Right hindlimb (tissue), 1 donor: ENCODE measurements at regions not wholly inside any gene's neighbourhood (a gene's known extent, or its start where the extent isn't known, plus 50 kb on each side); places are given as distances from the start of the nearest gene placed in this dataset.
A peak's percentile ranks its signal among the peaks of the same experiment; 100 is the strongest.
"Not testable (repeated sequence)": the region's sequence is repeated elsewhere in the genome, so short reads cannot be mapped to it uniquely, and the experiment has no call there.

Source experiments
- DNase-seq: peaks from one replicate; pipeline ENCODE4 v3.0.0-alpha.2; 2018

GRCh38 chr1:10943041-10943440 is 69.4 kb upstream of the TARDBP start:
- no peak for DNase-seq

DNA sequence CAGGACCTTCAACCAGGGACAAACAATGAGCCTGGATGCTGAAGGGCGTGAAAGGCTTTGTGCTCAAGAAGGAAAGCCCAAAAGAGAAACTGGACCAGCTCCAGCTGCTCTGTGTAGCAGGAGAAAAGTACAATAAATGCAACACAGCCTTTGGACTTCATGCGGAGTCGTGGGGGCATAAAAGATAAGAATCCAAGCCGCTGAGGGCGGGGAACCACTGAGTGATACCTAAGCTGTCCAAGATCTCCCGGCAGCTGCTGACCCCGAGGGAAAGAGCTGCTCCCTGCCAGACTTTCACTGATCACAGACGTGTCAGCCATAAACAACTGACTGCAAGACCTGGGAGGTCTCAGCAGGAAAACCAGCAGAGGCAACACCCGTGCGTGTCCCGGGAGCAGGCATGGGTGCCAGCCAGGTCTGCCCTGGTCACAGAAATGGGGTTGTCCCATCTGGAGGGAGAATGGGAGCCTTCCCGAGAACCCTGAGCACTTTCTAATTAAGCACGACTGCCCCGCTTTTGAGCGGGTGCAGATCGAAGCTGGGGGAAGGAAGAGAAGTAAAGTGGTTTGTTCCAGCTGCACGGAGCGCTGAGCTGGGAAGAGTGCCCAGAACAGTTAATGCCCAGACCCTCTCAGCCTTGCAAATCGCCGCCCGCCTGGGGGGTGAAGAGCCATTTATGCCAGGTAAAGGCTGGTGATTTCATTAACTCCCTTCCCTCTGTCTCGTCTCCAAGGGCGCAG is 68.3 kb upstream of the TARDBP start:
- DNase-seq: no peak

DNA sequence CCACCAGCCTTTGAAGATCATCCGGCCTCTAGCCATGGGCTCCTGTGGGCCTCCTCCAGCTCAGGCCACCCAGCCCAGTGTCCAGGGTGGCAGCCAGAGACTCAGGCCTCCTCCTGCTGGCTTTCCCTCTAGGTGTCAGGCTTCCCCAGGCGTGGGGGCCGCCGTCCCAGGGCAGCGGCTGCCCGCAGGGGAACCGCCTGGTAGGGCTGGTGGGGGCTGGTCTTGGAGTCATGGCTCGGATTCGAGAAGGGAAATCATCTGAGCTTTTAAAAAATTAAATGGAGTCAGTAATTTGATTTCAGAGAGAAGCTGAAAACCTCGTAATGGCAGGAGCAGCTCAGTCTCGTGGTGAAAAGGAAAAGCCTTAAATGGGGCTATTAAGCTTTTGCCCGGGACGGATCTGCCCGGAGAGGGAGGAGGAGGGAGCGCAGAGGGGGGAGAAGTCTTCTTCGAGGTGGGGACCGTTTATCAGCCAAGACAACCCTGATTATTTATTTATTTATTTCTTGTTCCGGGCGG is 66.4 kb upstream of the TARDBP start:
- DNase-seq: no peak

DNA sequence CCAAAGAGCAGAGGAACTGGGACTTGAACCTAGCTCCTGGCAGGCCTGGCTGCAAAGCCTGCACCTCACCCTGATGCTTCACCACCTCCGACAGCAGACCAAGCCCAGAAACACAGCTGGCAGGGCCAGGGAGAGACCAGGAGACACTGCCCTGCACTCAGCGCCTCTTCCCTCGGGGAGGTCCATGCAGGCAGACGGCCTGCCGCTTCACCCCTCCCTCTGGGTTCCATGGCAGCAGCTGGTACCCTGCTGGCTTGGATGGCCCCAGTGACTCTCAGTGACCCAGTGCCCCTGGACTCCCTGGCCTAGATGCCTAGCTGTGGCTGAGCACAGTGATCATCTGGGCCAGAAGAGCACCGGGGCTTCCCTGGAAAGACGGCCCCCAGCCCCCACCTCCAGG is 65.3 kb upstream of the TARDBP start:
- DNase-seq: no peak

DNA sequence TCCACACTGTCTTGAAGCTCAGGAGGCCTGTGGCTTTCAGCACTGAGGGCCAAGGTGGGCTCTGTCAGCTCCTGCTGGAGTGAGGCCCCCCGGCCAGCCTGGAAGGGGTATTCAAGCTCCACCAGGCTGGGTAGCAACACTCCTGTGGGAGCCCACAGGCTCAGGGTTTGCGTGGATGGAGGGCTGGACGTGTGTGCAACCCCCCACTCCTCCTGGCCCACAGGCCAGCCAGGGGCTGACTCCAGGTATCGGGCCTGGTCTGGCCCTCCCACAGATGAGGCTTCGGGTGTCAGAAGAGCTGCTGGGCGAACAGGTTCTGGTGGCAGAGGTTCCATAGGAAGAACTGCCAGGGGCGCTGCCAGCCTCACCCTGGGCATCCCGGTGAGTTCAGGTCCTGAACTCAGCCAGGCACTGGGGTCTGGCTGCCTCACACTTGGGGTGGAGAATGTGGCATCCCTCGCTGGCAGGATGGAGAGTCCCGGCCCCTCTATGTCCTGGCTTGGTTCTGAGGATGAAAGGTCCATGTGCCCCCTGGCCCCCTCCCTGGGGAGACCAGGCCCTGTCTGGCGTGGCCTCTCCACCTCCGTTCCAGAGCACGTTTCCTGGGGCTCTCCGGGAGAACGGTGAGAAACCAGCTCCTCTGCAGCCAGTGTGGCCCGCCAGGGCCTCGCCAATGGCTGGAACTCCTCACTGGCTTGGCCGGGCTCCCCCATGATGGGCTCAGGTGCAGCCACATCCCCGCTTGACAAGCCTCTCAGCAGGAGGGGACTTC is 64.6 kb upstream of the TARDBP start:
- DNase-seq: no peak

- no peak for DNase-seq
These were observed 64.0 kb upstream of the TARDBP start for GRCh38 chr1:10948463-10948775.

DNA sequence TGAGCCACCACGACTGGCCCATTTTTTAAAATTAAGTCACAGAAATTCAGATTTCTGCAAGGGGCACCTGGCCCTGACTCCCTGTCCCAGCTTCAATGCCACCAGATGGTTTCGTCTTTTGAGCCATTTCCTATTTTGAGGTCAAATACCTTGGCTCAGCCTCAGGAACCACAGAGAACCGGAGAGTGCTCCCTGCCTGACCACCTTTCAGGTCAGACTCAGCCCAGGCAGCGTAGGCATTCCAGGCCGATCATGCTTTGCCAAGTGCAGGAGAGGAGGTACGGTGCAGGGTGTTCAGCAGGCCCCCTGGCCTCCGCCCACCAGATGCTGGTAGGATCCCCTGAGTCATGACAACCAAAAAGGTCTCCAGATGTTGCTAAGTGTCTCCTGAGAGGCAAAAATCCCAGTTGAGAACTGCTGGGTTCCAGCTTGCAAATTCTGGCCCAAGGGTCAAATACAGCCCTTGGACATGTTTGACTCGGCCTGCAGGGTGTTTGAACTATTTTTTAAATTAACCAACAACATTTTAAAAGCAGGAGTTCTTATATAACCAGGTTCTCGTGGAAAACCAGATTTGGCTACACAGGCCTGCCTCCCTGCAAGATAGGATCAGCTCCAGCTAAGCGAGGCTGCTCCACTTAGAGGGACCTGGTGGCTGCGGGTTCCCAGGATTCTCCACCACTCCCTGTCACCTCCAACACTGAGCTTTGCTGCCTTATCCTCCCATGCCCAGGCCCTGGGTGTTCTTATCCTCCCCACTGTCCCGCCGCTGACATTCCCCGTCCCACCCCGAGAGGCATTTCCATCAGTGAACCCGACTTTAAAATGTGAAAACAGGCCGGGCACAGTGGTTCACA is 61.9 kb upstream of the TARDBP start:
- no peak for DNase-seq

- DNase-seq: not testable (repeated sequence)
These were observed 61.2 kb upstream of the TARDBP start for GRCh38 chr1:10951298-10951697.

DNA sequence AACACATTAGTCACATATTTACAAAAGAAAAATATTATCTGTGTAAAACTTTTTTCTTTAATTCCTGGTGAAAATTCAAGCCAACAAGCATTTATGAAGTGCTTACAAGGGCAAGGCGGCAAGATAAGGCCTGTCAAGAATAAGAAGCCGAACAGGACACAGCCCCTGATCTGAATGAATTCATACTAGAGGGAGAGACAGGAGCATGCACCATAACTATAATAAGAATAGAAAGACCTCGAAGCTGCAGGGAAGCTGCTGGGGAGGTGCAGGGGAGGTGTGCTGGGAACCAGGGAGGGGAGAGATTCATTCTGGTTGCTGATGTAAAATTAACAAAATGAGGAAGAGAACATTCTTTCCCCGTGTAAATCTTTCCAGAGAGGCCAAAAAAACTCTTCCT is 60.5 kb upstream of the TARDBP start:
- no peak for DNase-seq

DNA sequence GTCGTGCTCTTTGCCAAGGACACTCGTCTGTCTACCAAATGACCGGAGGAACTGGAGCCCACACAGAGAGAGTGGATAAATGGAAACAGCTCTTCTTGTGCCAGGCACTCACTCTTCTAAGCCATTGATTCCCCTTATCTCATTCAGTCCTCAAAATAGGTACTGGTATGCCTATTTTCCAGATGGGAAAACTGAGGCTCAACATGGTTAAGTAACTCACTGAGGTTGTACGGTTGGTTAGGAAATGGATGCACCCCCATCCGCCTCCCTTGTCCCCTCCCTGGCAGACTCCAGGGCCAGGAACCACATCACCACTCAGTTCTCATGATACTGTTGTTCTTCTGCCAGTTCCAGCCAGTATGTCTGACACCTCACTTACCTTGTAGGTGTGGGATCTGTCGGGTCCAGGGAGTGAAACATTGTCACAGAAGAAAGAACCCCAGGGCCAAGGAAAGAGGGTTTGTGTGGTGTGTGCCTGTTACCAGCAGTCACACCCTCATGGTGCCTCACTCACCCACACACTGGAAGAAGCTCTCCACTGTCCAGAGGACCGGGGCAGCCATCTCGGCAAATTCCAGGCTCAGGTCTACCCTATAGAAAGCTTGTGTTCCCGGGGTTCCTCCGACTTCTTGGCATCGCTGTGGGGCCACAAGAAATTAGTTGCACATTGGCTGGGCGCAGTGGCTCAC is 58.8 kb upstream of the TARDBP start:
- DNase-seq: no peak

GRCh38 chr1:10957133-10957532 is 55.3 kb upstream of the TARDBP start:
- no peak for DNase-seq

GRCh38 chr1:10958614-10959013 is 53.8 kb upstream of the TARDBP start:
- no peak for DNase-seq

GRCh38 chr1:10960411-10961299 is 51.8 kb upstream of the TARDBP start:
- DNase-seq: peak; percentile 80

GRCh38 chr1:10961300-10961833 is 51.1 kb upstream of the TARDBP start:
- no peak for DNase-seq

DNA sequence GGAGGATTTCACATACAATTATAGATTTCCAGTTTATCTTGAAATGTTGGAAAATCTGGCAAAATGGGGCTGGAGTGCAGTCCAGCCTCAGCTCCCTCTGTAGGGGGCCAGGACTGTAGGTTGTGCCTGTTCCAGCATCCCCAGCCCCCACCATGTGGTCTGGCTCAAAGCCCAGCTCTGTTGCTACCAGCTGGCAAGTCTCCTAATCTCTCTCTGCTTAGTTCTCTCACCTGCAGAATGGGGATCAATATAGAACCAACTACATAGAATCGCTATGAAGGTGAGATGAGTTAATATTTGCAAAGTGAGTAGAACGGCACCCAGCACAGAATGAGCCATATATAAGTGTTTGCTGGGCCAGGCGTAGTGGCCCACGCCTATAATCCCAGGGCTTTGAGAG is 50.0 kb upstream of the TARDBP start:
- DNase-seq: no peak
